MM.1S (cell line): ENCODE measurements at regions not wholly inside any gene's neighbourhood (a gene's known extent, or its start where the extent isn't known, plus 50 kb on each side); places are given as distances from the start of the nearest gene placed in this dataset.

Experiments
- DNase-seq: peaks from one replicate; pipeline ENCODE4 v3.0.0-alpha.2; 2015
- H2AFZ ChIP-seq: fragments of 300-600 bp; sonication (generic); 2 replicates; pipeline ENCODE4 v1.6.0; 2016; ENCODE audit warnings: antibody characterized with exemption, low read length
- H3F3A ChIP-seq: fragments of 300-600 bp; sonication (generic); 2 replicates; pipeline ENCODE4 v1.6.1; 2016; ENCODE audit warnings: mild to moderate bottlenecking, antibody characterized with exemption, low read length, moderate library complexity, mixed read lengths; ENCODE audit not compliant: insufficient read depth
- H3K27ac ChIP-seq: fragments of 300-600 bp; sonication (generic); 2 replicates; pipeline ENCODE4 v1.5.1; 2016; ENCODE audit warnings: mild to moderate bottlenecking, low read length
- H3K27me3 ChIP-seq: fragments of 300-600 bp; sonication (generic); replicated peaks from 2 replicates; pipeline ENCODE4 v1.6.0; 2016; ENCODE audit warnings: low read length; ENCODE audit not compliant: insufficient read depth
- H3K36me3 ChIP-seq: fragments of 300-600 bp; sonication (generic); replicated peaks from 2 replicates; pipeline ENCODE4 v1.6.1; 2016; ENCODE audit warnings: mild to moderate bottlenecking, low read length, mixed read lengths; ENCODE audit not compliant: insufficient read depth
- H3K4me1 ChIP-seq: fragments of 300-600 bp; sonication (generic); 2 replicates; pipeline ENCODE4 v1.6.1; 2016; ENCODE audit warnings: low read length, mixed read lengths
- H3K4me2 ChIP-seq: fragments of 300-600 bp; sonication (generic); 2 replicates; pipeline ENCODE4 v1.6.0; 2016; ENCODE audit warnings: low read depth, low read length
- H3K4me3 ChIP-seq: fragments of 300-600 bp; sonication (generic); 2 replicates; pipeline ENCODE4 v1.5.1; 2016; ENCODE audit warnings: low read length, mixed read lengths
- H3K79me2 ChIP-seq: fragments of 300-600 bp; sonication (generic); 2 replicates; pipeline ENCODE4 v1.6.1; 2016; ENCODE audit warnings: mixed run types, low read length, mixed read lengths
- H3K9ac ChIP-seq: fragments of 300-600 bp; sonication (generic); 2 replicates; pipeline ENCODE4 v1.6.1; 2016; ENCODE audit warnings: low read length, mixed read lengths
- H3K9me2 ChIP-seq: fragments of 300-600 bp; sonication (generic); replicated peaks from 2 replicates; pipeline ENCODE4 v1.6.1; 2016; ENCODE audit warnings: mild to moderate bottlenecking, low read length, mixed read lengths; ENCODE audit not compliant: insufficient read depth
- H3K9me3 ChIP-seq: fragments of 300-600 bp; sonication (generic); replicated peaks from 2 replicates; pipeline ENCODE4 v1.6.1; 2016; ENCODE audit warnings: mild to moderate bottlenecking, low read length, mixed read lengths; ENCODE audit not compliant: insufficient read depth
- H4K20me1 ChIP-seq: fragments of 300-600 bp; sonication (generic); 2 replicates; pipeline ENCODE4 v1.6.1; 2016; ENCODE audit warnings: mild to moderate bottlenecking, low read length, moderate library complexity, mixed read lengths; ENCODE audit not compliant: insufficient read depth
- EZH2 ChIP-seq: fragments of 300-600 bp; sonication (generic); optimal IDR thresholded peaks from 2 replicates; pipeline ENCODE3; 2017; ENCODE audit warnings: low read depth, mild to moderate bottlenecking, antibody characterized with exemption, low read length, mixed read lengths
- EZH2phosphoT487 ChIP-seq: fragments of 300-600 bp; sonication (generic); IDR thresholded peaks from 2 replicates; pipeline ENCODE4 v1.6.1; 2018; ENCODE audit warnings: antibody characterized with exemption, low read length
- TF ChIP-seq, protein P1 (sequence below): fragments of 300-600 bp; sonication (generic); IDR thresholded peaks from 2 replicates; pipeline ENCODE4 v1.5.1; 2016; ENCODE audit warnings: antibody characterized with exemption, low read length, mixed read lengths

DNA sequence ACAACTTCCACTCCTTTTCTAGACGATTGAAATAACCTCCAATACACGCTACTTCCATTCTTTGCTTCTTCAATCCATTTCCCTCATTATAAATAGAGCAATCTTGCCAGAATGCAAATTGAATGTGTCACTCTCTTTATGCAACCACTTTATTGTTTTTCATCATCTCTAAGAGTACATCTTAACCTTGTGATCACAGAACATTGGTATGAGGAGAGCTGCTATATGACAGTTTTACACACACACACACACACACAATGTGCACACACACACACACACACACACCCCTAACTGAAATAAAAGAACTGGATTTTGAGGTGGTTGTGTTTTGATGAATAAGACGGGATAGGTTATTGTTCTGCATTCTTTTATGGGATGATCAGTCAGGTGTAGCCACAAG, 187.0 kb downstream of the HDGFL1 start:
- TF ChIP-seq EZH2phosphoT487 (no peak), EZH2 (no peak)
- TF ChIP-seq, protein P1, sequence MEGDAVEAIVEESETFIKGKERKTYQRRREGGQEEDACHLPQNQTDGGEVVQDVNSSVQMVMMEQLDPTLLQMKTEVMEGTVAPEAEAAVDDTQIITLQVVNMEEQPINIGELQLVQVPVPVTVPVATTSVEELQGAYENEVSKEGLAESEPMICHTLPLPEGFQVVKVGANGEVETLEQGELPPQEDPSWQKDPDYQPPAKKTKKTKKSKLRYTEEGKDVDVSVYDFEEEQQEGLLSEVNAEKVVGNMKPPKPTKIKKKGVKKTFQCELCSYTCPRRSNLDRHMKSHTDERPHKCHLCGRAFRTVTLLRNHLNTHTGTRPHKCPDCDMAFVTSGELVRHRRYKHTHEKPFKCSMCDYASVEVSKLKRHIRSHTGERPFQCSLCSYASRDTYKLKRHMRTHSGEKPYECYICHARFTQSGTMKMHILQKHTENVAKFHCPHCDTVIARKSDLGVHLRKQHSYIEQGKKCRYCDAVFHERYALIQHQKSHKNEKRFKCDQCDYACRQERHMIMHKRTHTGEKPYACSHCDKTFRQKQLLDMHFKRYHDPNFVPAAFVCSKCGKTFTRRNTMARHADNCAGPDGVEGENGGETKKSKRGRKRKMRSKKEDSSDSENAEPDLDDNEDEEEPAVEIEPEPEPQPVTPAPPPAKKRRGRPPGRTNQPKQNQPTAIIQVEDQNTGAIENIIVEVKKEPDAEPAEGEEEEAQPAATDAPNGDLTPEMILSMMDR, result no peak
- Histone ChIP-seq H3K4me2 (no peak overlapping the region), H3K9ac (no peak overlapping the region), H2AFZ (no peak overlapping the region), H4K20me1 (no peaks in the 10 kb centered on the region), H3F3A (no peaks in the 10 kb centered on the region), H3K27ac (no peak overlapping the region), H3K4me1 (no peaks in the 10 kb centered on the region), H3K4me3 (no peak overlapping the region), H3K9me2 (no peaks in the 10 kb centered on the region), H3K9me3 (no peaks in the 10 kb centered on the region), H3K79me2 (no peaks in the 10 kb centered on the region), H3K27me3 (no peaks in the 10 kb centered on the region), H3K36me3 (no peaks in the 10 kb centered on the region)
- DNase-seq, result no peak

DNA sequence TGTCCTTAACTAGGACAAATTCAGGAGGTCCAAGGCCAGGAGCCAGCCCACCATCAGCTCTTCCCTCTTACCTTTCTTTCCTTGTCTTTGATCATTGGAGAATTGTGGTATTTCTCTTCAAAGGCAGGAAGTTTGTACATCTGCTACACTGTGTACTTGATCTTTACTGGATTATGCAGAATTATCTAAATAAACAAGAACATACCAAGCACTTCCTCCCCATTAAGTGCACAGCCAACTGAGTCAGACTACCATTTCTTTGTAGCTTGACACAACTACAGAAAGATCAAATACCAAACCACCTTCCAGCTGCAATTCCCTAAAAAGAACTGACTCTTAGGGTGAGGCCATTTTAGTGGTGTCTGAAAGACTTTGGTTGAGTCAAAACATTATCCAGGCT, 195.1 kb downstream of the HDGFL1 start:
- Histone ChIP-seq H3K9ac (no peak overlapping the region), H3K4me2 (no peak overlapping the region), H3K4me1 (no peaks in the 10 kb centered on the region), H3K79me2 (no peaks in the 10 kb centered on the region), H3K4me3 (no peak overlapping the region), H3K9me2 (no peaks in the 10 kb centered on the region), H3K9me3 (no peaks in the 10 kb centered on the region), H4K20me1 (no peaks in the 10 kb centered on the region), H3K27ac (no peak overlapping the region), H2AFZ (no peak overlapping the region), H3F3A (no peaks in the 10 kb centered on the region), H3K36me3 (no peaks in the 10 kb centered on the region), H3K27me3 (no peaks in the 10 kb centered on the region)
- DNase-seq, result no peak
- TF ChIP-seq, protein P1, result no peak
- TF ChIP-seq EZH2phosphoT487 (no peak), EZH2 (no peak)

DNA sequence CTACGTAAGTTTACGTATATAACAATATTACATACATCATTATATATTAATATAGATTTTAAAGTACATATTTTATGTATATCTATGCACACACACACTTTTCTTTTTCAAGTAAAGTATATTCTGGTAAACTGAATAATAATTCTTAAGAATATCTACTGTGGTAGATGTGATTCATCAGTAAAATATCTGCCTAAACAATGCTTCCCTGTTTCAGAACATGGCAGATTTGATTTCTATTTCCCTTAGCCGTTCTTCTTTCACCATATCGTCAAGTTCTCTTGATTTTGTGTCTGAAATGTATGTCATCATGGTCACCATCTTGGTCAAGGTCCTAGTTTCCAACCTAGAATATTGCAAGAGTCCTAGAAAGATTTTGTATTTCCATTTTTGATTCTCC, 195.6 kb downstream of the HDGFL1 start:
- Histone ChIP-seq H3K9ac (no peak overlapping the region), H3K4me2 (no peak overlapping the region), H3K36me3 (no peaks in the 10 kb centered on the region), H4K20me1 (no peaks in the 10 kb centered on the region), H2AFZ (no peak overlapping the region), H3K4me3 (no peak overlapping the region), H3K9me3 (no peaks in the 10 kb centered on the region), H3K4me1 (no peaks in the 10 kb centered on the region), H3K27me3 (no peaks in the 10 kb centered on the region), H3K27ac (no peak overlapping the region), H3F3A (no peaks in the 10 kb centered on the region), H3K79me2 (no peaks in the 10 kb centered on the region), H3K9me2 (no peaks in the 10 kb centered on the region)
- DNase-seq, result no peak
- TF ChIP-seq EZH2phosphoT487 (no peak), EZH2 (no peak)
- TF ChIP-seq, protein P1, result no peak

DNA sequence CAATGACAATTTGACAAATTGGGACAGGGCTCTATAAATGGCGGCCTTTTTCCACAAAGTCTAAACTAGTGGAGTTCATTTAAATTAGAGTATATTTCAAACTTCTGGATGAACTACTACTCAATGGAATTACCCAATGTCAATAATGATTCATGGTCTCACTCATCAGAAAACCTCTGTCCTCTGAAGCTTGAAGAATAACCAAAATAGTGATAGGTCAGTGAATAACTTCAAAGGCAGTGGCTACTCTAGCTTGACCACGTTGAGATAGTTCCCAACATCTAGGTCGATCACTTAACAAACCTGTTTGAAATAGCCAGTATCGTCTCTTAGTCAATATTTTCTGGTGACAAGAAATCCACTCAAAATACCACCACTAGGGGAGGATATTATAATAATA, 197.6 kb downstream of the HDGFL1 start:
- DNase-seq, result no peak
- H3K9ac ChIP-seq, result no peak overlapping the region
- H3K79me2 ChIP-seq, result no peaks in the 10 kb centered on the region

More for the DNA sequence above, 197.6 kb downstream of the HDGFL1 start:
- Histone ChIP-seq H3F3A (no peaks in the 10 kb centered on the region), H3K4me2 (no peak overlapping the region), H4K20me1 (no peaks in the 10 kb centered on the region), H3K9me2 (no peaks in the 10 kb centered on the region), H3K27me3 (no peaks in the 10 kb centered on the region), H3K4me3 (no peak overlapping the region), H3K36me3 (no peaks in the 10 kb centered on the region), H2AFZ (no peak overlapping the region), H3K4me1 (no peaks in the 10 kb centered on the region), H3K27ac (no peak overlapping the region), H3K9me3 (no peaks in the 10 kb centered on the region)
- TF ChIP-seq, protein P1, result no peak
- no peak for TF ChIP-seq EZH2phosphoT487
- no peak for TF ChIP-seq EZH2
